ENCODE measurements at regions not wholly inside any gene's neighbourhood (a gene's known extent, or its start where the extent isn't known, plus 50 kb on each side); places are given as distances from the start of the nearest gene placed in this dataset.

DNA sequence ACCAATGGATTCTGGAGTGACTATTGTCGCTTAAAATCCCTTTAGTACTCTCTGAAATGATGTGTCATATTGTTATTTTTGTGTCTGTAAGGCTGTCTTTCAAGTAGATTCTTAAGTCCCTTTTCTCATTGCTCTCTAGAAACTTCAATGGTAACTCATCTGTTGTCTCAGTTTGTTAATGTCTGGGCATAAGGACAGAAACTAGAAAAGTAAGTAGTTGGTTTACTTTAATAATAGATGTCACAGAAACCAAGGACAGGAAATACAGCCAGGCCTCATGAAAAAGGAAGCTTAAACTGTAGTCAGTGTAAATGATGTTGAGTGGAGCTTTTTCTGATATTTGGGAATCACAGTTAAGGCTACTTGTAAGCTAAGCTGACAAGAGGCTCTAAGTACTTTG, 730.2 kb upstream of the DPPA4 start (continued):
- TF ChIP-seq, protein P1, sequence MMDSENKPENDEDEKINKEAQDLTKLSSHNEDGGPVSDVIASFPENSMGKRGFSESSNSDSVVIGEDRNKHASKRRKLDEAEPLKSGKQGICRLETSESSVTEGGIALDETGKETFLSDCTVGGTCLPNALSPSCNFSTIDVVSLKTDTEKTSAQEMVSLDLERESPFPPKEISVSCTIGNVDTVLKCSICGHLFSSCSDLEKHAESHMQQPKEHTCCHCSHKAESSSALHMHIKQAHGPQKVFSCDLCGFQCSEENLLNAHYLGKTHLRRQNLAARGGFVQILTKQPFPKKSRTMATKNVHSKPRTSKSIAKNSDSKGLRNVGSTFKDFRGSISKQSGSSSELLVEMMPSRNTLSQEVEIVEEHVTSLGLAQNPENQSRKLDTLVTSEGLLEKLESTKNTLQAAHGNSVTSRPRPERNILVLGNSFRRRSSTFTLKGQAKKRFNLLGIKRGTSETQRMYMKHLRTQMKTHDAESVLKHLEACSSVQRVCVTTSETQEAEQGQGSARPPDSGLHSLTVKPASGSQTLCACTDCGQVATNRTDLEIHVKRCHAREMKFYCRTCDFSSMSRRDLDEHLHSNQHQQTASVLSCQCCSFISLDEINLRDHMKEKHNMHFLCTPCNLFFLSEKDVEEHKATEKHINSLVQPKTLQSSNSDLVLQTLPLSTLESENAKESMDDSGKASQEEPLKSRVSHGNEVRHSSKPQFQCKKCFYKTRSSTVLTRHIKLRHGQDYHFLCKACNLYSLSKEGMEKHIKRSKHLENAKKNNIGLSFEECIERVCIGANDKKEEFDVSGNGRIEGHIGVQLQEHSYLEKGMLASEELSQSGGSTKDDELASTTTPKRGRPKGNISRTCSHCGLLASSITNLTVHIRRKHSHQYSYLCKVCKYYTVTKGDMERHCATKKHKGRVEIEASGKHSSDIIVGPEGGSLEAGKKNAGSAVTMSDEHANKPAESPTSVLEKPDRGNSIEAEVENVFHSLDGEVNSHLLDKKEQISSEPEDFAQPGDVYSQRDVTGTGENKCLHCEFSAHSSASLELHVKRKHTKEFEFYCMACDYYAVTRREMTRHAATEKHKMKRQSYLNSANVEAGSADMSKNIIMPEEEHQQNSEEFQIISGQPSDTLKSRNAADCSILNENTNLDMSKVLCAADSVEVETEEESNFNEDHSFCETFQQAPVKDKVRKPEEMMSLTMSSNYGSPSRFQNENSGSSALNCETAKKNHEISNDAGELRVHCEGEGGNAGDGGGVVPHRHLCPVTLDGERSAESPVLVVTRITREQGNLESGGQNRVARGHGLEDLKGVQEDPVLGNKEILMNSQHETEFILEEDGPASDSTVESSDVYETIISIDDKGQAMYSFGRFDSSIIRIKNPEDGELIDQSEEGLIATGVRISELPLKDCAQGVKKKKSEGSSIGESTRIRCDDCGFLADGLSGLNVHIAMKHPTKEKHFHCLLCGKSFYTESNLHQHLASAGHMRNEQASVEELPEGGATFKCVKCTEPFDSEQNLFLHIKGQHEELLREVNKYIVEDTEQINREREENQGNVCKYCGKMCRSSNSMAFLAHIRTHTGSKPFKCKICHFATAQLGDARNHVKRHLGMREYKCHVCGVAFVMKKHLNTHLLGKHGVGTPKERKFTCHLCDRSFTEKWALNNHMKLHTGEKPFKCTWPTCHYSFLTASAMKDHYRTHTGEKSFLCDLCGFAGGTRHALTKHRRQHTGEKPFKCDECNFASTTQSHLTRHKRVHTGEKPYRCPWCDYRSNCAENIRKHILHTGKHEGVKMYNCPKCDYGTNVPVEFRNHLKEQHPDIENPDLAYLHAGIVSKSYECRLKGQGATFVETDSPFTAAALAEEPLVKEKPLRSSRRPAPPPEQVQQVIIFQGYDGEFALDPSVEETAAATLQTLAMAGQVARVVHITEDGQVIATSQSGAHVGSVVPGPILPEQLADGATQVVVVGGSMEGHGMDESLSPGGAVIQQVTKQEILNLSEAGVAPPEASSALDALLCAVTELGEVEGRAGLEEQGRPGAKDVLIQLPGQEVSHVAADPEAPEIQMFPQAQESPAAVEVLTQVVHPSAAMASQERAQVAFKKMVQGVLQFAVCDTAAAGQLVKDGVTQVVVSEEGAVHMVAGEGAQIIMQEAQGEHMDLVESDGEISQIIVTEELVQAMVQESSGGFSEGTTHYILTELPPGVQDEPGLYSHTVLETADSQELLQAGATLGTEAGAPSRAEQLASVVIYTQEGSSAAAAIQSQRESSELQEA (IDR thresholded peaks at IDR 0.05; ENCODE audit: low read depth): no peak
- TF ChIP-seq LCOR (CRISPR knock-in tag; IDR thresholded peaks at IDR 0.05): no peak
- TF ChIP-seq MXI1 (IDR thresholded peaks at IDR 0.05; ENCODE audit: low read depth, low read length): no peak
- no peak for TF ChIP-seq CEBPG (CRISPR knock-in tag; IDR thresholded peaks at IDR 0.05)
- no peak for TF ChIP-seq CEBPG (tag; conservative IDR thresholded peaks at IDR 0.05 in 1 of 2, IDR thresholded peaks at IDR 0.05 in 1 of 2)
- TF ChIP-seq CEBPB (tag; IDR thresholded peaks at IDR 0.05): no peak
- no peak for TF ChIP-seq E2F3 (CRISPR knock-in tag; IDR thresholded peaks at IDR 0.05)
- TF ChIP-seq ZNF785 (CRISPR knock-in tag; IDR thresholded peaks at IDR 0.05): no peak
- TF ChIP-seq SAP30 (IDR thresholded peaks at IDR 0.05; ENCODE audit: borderline replicate concordance, insufficient read depth, low read depth, low read length, poor library complexity, severe bottlenecking): no peak
- TF ChIP-seq, protein P2, sequence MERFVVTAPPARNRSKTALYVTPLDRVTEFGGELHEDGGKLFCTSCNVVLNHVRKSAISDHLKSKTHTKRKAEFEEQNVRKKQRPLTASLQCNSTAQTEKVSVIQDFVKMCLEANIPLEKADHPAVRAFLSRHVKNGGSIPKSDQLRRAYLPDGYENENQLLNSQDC (CRISPR knock-in tag; IDR thresholded peaks at IDR 0.05): no peak
- TF ChIP-seq SREBF1 (IDR thresholded peaks at IDR 0.05; ENCODE audit: borderline replicate concordance, low read depth, low read length): no peak

All from K562 (cell line).